GM19452 (cell line): ENCODE measurements at regions not wholly inside any gene's neighbourhood (a gene's known extent, or its start where the extent isn't known, plus 50 kb on each side); places are given as distances from the start of the nearest gene placed in this dataset.

Experiments used
- ATAC-seq: cut with Tn5 transposase; IDR thresholded peaks from one replicate; pipeline ENCODE4 v1.9.1; 2021; ENCODE audit not compliant: unreplicated experiment

GRCh38 chr19:32223595-32224370, 121.6 kb upstream of the ZNF507 start:
- no peak for ATAC-seq

DNA sequence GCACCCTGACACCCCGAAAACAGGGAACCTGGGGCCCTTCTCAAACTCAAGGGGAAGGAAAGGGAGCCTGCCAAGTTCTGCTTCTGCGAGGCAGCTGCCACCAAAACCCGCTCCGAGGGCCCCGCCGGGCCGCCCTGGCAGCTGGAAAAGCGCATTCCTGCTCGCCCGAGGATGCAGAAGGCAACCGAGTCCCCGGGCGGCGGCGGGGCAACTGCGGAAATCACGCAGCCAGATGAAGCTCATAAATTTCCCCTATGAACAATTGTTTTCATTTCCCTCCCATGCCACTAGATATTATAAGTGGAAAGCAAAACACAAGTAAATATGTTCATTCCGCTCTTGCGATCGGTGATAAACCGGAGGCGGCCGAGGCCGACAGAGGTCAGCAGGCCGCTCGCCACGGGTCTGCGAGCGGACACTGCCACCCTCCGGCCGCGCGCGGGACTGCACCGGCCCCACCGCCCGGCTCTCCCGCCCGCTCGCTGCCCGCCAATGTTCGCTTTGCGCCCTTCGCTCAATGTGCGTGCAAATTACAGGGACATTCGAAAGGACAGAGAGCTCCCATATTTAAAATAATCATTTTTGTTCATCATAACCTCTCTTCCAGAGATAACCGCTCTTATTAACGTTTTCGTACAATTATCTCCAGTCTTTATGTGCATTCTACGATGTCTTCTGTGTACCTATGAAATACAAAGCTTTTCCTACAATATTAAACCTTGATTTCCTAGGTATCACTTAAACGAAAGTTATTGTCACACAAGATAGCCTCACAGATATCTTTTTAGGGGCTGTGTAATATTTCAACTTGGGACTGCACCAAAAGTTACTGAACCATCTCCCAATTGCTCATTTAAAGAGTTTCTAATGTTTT, 120.8 kb upstream of the ZNF507 start:
- peak; percentile 70 for ATAC-seq

DNA sequence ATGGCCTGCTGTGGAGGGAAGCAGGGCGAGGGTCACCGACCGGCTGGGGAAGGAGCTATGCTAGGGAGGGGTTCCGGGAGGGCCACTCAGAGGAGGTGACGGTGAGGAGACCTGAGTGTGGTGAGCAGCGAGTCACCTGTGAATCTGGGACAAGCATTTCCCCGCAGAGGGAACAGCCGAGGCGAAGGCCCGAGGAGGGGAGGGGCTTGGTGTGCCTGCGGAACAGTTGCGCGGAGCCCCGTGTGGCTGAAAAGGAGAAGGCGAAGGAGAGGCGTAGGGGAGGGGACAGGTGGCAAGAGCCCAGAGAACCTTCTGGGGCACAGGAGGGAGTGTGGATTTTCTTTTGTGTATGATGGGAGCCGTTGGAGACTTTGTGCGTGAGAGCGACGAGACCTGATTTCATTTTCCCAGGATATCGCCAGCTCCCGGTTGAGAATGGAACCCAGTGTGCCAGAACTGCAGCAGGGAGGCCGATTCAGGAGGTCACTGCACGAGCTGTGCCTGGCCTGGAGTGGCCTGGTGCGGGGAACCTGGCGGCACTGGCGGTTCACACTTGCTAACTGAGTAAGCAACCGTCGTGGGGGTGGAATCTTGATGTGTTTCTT, 117.7 kb upstream of the ZNF507 start:
- ATAC-seq = no peak

DNA sequence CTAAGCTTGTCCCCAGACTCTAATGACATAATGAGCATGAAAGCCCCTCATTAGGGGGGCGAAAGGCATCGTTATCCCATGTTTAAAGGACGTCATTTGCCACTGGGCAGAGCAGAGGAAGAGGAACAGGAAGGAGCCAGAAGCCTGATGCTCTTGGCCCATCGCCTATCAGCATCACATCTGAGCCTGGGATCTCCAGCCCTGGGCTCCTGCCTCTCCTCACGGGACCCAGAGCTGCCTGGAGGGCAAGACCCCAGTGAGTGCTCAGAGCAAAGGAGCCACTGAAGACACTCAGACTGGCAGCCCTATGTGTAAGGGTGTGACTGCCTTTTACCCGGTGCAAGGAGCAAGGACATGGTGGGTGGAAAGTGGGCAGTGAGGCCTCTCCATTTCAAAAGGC, 115.0 kb upstream of the ZNF507 start:
- no peak for ATAC-seq

DNA sequence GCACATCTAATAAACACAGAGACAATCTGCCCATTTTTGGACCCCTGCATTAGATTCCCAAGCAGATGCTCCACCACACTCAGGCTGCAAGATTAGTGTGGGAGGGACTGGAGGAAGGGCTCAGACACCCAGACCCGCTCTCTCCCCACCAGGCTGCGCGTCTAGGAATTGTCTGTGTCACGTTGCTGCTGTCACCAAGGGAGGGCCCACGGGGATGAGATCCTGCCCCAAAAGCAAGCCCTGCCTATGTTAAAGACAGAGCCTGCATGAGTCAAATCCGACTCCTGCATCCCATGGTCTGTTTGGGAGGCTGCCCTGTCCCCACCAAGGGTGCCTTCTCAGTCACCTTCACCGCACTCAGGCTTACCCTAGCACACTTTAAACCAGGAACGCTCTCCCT, 114.4 kb upstream of the ZNF507 start:
- ATAC-seq = no peak

GRCh38 chr19:32231691-32232090, 113.7 kb upstream of the ZNF507 start:
- ATAC-seq = no peak

DNA sequence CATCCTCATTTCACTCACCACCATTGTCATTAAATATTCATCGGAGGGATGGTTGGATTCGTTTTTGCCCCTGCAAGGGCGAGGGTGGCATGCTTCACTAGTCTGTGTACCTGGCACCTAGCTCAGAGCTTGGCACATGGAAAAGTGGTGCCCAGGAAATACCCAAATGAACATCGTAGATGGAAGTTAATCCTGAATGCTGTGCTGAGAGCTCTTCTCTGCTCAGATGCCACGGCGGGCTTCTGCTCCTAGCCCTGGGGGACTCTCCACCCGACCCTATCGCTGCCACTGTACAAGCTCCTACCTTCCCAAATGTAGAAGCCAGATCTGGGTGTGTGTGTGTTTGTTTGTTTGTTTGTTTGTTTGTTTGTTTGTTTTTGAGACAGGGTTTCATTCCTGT, 113.0 kb upstream of the ZNF507 start:
- no peak for ATAC-seq

DNA sequence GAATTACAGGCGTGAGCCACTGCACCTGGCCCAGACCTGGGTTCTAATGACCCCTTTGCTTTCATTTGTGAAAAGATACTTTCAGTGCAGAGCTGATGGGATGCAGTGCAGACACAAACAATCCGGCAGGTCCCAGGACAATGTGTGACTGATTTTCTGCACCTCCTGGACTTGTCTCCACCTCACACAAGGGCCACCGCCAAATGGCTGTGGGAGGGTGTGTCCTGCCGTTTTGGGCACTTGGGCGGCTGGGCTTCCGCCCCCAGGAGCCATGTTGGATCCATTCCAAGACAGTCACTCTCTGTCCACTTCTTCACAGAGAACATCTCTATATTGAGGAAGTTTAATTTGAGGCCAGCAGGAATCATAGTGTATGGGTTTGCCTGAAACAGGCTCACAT, 112.3 kb upstream of the ZNF507 start:
- no peak for ATAC-seq

- ATAC-seq = no peak
These were observed 111.5 kb upstream of the ZNF507 start for GRCh38 chr19:32233885-32234284.

GRCh38 chr19:32234663-32235217, 110.7 kb upstream of the ZNF507 start:
- no peak for ATAC-seq

- ATAC-seq = no peak
These were observed 107.3 kb upstream of the ZNF507 start for GRCh38 chr19:32238076-32238475.

DNA sequence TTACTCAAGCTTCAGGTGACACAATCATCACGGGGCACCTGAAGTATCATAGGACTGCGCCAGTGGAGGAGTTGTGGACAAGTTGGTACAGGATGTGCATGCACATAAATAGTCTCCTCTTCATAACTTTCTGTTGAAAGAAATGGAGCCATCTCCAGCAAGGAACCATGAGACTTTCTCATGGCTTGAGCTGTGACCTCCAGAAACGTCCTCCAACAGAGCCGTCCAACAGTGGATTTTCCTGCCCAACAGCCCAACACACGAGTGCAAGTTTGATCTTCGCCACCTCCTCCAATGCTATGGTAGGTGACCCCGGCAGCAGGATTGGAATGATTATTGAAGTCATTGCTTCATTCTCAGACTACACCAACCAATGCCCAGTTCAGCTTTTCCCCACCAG, 105.1 kb upstream of the ZNF507 start:
- ATAC-seq = no peak

- no peak for ATAC-seq
These were observed 104.1 kb upstream of the ZNF507 start for GRCh38 chr19:32241306-32241705.

- ATAC-seq = no peak
These were observed 103.3 kb upstream of the ZNF507 start for GRCh38 chr19:32241932-32242710.

GRCh38 chr19:32246006-32246405, 99.4 kb upstream of the ZNF507 start:
- ATAC-seq = no peak

DNA sequence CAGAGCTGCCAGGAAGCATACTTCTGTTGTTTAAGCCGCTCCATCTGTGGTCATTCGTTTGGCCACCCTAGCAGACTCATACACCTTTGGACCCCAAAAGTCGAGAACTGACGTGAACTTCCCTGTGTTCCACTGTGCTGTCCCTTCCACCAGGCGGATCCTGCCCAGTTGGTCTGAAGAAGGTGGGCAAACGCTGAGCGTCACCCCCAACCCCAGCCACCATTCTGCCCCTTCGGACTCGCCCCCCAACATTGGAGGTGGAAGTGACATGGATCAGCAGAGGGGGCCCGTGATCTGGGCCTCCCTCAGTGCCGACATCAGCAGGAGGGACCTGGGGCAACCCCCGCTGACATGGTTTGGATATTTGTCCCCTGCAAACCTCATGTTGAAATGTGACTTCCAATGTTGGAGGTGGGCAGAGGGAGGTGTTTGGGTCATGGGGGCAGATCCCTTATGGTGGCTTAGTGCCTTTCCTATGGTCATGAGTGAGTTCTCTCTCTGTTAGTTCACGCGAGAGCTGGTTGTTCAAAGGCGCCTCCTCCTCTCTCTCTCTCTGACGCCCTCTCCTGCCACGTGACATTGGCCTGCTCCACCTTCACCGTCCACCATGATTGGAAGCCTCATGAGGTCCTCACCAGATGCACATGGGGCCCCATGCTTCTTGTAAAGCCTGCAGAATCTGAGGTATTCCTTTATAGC, 93.6 kb upstream of the ZNF507 start:
- no peak for ATAC-seq

DNA sequence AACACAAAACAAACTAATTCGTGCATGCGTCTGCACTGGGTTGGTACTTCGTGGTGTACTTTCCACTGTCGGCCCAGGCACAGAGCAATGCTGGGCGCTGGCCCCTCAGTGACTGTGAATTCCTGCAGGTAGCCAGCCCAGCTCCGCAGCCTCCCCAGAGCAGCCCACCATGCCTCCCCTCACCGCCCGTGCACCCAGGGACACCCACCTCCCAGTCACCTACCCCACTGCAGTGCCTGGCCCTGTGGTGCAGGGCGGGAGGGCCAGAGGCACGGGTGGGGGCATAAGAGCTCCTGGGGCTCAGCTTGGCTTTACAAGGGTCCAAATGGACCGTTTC, 93.1 kb upstream of the ZNF507 start:
- no peak for ATAC-seq

DNA sequence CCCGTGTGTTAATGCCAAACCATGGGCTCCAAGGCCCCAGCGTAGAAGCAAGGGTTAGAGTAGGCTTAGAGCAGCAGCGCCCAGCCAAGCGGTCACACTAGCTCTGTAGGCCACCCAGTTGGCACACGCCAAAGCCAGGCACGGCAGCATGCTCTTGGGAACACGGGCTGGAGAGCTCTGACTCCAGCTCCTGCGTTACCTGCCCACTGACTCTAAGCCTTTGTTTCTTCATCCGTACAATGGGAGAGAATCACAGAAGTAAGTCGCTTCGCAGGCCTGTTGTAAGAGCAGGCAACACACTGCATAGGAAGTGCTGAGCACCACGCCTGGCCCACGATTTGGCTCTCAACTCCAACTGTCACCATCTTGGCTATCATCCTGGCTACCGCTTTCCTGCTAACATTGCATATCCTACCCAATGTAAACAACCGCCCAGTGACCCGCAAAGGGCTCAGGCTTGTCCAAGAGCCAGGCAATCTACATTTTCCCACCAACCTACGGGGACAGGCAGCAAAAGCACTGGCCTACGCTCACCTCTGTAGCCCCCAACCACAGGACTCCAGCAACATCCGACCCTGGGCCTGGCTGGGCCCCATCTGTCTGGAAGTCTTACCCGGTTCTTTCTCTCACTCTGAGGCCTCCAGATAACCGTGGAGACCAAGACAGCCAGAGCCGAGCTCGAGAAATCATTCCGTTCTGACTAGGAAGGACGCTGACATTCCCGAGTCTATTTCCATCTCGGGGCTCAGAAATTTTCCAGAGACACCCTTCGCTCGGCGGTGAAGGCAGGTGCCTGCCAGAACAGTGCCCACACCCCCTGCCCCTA, 91.5 kb upstream of the ZNF507 start:
- no peak for ATAC-seq

DNA sequence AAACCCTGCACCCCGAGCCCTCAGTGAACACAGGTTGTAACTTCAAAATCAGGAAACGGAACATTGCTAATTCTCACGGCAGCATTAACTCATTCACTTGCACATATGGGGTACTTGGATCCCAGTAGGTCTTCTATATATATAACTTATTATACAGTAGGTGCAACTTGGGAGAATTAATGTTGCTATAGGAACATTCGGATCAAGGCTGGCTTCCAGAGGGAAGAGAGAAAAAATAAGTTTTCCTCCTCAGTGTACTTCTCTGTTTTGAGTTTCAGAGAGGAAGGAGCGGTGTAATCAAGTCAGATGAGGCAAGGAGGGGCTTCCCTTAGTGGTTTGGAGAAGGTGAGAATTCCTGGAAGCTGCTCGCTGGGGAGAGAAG, 90.9 kb upstream of the ZNF507 start:
- no peak for ATAC-seq
